DMS 273 treated with DMSO at 0.1 percent for 48 hours (cell line): ENCODE measurements at regions not wholly inside any gene's neighbourhood (a gene's known extent, or its start where the extent isn't known, plus 50 kb on each side); places are given as distances from the start of the nearest gene placed in this dataset.

Source experiments
- DNase-seq: peaks from one replicate; lab custom pipeline; 2025; lab: John Stamatoyannopoulos, UW

DNA sequence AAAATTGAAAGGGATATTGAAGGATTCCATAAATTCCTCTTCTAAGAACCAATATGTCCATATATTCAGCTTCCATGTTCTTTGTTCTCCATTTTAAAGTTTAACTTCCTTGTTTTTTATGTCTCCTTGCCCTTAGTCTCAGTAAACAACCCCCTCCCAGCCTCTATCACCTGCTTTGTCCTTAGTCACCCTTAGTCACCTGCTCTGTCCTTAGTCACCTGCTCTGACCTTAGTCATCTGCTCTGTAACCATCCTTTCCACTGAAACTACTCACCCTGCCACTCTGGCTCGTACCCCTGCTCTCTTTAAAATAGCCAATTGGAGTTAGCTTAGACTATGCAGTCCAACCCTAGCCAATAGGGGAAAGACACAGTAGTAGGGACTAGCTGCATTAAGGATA lies 136.2 kb upstream of the TMEM106B start:
- DNase-seq: no peak

- no peak for DNase-seq
Observed at GRCh38 chr7:12080006-12080405, 131.1 kb upstream of the TMEM106B start.

DNA sequence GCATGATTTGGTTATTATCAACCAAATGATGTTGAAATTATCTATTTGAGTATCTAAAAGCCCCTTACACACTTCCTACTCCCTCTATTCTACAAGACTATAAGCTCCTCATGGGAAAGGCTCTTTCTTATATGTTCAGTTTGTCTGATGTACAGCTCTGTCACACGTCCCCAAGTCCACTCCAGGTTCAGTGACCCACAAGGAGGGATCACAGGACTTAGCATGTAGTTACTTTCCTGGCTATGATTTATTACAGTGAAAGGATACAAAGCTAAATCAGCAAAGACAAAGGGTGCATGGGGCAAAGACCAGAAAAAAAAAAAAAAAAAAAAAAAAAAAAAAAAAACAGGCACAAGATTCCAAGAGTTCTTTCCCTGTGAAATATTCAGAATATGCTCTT lies 125.6 kb upstream of the TMEM106B start:
- DNase-seq: no peak

DNA sequence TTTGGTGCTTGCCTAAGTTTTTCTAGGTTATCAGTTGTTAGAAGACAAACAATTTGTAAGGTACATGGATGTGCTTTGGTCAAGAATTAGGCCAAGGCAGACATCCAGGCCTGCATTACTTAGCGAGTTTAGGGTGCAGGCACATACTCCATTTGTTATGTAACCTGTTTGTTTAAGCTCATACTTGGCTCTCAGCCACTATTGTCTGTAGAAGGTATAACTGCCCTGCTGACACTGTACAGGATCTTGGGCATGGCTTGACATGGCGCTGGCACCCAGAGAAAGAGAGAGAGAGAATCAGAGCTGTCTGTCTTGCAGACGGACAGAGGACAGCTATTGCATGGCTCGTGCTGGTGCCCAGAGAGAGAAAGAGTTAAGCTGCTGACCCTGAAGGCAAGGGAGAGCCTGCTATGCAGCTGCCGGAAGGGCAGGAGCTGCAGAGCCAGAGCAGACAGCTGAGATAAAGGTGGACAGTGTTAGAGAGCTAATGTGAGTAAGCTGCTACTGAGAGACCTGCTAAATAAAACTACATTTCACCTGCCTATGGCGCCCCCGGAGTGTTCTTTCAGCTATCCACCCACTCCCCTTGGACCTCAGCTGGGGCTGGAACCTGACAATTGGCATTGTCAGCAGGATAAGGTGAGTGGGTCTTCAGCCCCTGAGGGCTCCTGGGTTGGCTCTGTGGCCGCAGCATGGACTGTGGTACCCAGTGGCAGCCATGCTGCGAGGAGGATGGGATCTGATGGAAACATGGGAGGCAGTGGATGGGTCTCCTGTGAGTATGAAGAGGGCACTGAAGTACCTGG lies 120.9 kb upstream of the TMEM106B start:
- no peak for DNase-seq

- DNase-seq: no peak
Observed at GRCh38 chr7:12090757-12091221, 120.3 kb upstream of the TMEM106B start.

- DNase-seq: no peak
Observed at GRCh38 chr7:12091231-12091630, 119.9 kb upstream of the TMEM106B start.

- DNase-seq: no peak
Observed at GRCh38 chr7:12092499-12093130, 118.5 kb upstream of the TMEM106B start.

GRCh38 chr7:12093365-12093764 lies 117.7 kb upstream of the TMEM106B start:
- DNase-seq: no peak

DNA sequence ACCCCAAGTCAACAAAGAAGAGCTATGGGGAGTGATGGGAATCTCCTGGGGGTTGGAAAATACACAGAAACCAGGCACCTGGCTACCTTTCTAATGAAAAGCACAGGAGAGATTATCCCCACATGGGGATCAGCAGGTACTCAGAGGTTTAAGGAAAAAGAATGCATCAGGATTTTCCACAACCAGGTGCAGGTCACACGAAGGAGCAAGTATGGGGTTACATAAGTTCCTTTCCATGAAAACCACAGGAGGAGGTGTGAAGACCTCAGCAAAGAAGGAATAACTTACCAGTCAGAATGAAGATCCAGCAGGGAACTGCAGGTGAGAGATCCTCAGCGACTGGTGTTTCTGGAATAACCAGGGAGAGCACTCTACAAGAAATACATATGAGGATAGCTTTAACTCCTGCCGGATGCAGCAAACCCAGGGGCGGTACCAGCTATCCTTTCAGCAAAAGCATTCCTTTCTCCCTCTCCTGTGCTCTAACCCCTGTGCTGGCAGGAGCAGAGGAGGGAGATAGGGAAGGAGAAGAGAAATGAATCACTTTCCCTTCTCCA lies 116.7 kb upstream of the TMEM106B start:
- no peak for DNase-seq

DNA sequence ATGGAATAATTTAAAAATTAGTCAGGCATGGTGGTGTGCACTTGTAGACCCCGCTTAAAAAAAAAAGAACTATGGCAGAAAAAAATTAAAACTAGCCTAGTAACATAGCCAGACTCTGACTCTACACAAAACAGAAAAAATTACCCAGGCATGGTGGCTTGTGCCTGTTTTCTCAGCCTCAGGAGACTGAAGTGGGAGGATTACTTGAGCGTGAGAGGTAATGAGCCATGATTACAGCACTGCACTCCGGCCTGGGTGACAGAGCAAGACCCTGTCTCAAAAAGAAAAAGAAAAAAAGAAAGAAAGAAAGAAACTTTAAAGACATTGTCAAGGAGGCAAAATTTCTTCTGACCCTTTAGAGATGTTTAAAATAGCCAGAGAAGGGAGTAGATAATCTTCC lies 109.0 kb upstream of the TMEM106B start:
- no peak for DNase-seq

- no peak for DNase-seq
Observed at GRCh38 chr7:12102527-12102926, 108.6 kb upstream of the TMEM106B start.

DNA sequence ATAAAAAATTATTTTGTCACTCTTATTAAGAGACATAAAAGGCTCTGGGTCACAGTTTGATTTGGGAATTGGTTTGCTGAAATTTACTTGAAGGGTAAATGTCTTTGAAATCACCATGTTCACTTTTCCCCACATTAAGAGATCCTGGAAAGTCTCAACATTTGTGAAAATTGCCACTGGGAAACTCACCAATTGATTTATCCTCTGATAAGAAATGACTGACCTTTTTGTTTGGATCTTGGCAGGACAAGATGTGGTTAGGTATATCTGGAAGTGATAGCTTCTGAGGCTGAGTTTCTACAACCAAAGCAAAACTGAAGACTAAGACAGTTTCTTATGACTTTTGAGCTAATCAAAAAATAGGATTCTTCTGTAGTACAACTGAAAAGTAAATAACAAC lies 107.1 kb upstream of the TMEM106B start:
- no peak for DNase-seq

DNA sequence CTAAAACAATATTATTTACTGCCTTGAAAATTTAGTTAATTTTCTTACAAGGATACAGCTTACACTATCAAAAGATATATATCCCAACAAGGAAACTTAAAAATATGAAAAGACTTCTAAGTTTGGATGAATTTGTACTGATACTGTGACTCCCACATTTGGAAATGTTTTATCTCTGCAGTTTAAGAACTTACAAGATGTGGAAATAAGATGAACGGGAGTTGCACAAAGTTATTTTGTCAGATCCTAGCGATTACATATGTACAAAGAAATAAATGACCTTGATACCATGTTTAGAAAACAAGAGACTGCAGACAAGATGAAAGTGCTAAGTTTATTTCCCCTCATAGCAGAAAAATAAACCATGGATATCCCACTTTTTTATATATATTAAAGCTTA lies 103.7 kb upstream of the TMEM106B start:
- DNase-seq: no peak

DNA sequence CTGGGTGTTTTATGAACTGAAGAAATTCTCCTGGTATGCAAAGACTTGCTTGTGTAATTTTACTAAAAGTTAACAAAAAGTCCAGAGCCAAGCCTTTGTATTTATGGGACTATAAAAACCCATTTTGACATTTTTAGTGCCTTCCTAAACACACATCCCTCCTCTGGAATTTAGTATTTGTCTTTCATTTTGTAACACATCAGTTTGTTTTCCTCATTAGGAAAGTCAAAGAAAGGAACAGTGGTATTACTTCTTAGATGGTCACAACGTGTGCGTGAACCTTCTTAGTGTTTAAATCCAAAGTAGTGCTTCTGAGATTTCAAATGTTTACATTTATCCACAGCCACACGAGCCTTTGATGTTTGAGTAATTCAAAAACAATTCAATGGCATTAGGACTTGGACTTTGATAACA lies 103.2 kb upstream of the TMEM106B start:
- no peak for DNase-seq

DNA sequence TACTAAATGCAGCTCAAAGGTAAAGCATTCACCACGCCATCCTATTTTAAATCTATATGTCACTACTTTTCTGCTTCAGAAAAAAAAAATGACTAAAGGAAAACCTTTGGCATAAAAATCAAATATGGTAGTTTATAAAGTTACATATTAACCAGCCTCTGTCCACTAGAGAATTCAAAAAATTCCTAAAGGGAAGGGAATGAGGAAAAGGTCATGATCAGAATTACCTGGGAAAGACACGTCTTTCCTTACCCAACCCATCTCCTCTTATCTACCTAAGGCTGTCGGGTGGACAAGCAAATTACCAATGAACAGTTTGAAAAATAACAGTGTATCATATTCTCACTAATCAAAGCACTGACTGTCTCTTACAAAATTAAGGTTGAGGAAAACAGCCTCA lies 100.7 kb upstream of the TMEM106B start:
- DNase-seq: no peak

- no peak for DNase-seq
Observed at GRCh38 chr7:12111422-12112405, 99.4 kb upstream of the TMEM106B start.

- no peak for DNase-seq
Observed at GRCh38 chr7:12117170-12117569, 93.9 kb upstream of the TMEM106B start.

- no peak for DNase-seq
Observed at GRCh38 chr7:12119620-12120303, 91.3 kb upstream of the TMEM106B start.

DNA sequence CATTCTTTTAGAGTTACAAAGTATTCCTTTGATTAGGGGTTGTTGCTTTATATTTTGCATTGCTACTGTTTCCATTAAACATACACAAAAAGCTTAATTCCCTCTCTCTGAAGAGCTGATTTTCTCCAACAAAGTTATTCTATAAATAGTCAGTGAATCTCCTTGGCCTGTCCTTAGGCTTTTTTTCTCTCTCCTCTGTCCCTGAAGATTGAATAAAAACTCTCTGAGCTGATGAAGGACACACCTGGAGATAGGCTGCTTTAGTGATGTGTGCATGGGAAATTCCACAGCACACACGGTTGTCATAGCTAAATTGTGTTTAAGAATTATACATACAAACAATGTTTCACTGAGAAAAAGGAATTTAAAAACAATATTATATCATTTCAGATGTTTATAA lies 90.5 kb upstream of the TMEM106B start:
- DNase-seq: no peak

- DNase-seq: no peak
Observed at GRCh38 chr7:12123172-12123571, 87.9 kb upstream of the TMEM106B start.

GRCh38 chr7:12124028-12124427 lies 87.1 kb upstream of the TMEM106B start:
- DNase-seq: no peak

DNA sequence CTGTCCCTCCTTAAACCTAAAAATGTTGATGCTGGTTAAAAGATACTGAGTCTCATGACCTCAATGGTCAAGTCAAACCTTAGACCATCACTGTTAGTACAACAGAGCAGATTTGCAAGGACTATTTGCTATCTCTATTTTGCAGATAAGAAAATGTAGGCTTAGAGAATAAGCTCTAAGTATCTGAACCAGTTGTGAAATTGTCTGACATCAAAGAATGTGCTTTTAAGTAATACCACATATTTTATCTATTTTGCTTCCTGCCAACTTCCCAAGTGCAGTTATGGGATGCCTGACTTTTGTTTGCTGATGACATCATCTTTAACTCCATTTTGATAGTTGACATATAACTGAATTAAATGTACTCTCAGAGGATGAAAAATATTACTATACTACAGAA lies 83.6 kb upstream of the TMEM106B start:
- no peak for DNase-seq
